CD14-positive monocyte (primary cell): ENCODE measurements at regions not wholly inside any gene's neighbourhood (a gene's known extent, or its start where the extent isn't known, plus 50 kb on each side); places are given as distances from the start of the nearest gene placed in this dataset.
"Not testable (repeated sequence)": the region's sequence is repeated elsewhere in the genome, so short reads cannot be mapped to it uniquely, and the experiment has no call there.

Source experiments
- DNase-seq, 3 donors: peaks; one replicate each; pipeline ENCODE4 v3.0.0-alpha.2; 2011 to 2022
- H2AFZ ChIP-seq: 2 replicates; pipeline ENCODE4 v1.6.0; 2012; ENCODE audit warnings: mild to moderate bottlenecking, low read depth, low read length, inconsistent platforms; ENCODE audit not compliant: insufficient read depth, poor library complexity, severe bottlenecking
- H3K27ac ChIP-seq, 2 donors: 1 replicate in 1 of 2; 2 replicates in 1 of 2; pipeline ENCODE4 v1.5.1; 2012 to 2013; ENCODE audit warnings: low read length in 2 of 2, control low read depth in 1 of 2, inconsistent platforms in 1 of 2, low read depth in 1 of 2, mild to moderate bottlenecking in 1 of 2
- H3K27me3 ChIP-seq, 2 donors: one replicate each; pipeline versions ENCODE4 v1.6.0 to v1.6.1; 2011 to 2013; ENCODE audit warnings: low read length in 2 of 2; ENCODE audit not compliant: control insufficient read depth in 2 of 2, insufficient read depth in 2 of 2
- H3K36me3 ChIP-seq, 2 donors: replicated peaks in 1 of 2; 1 replicate in 1 of 2; 2 replicates in 1 of 2; pipeline versions ENCODE4 v1.5.1 to v1.6.1; 2012 to 2013; ENCODE audit warnings: low read length in 2 of 2, control low read depth in 1 of 2, inconsistent platforms in 1 of 2, mild to moderate bottlenecking in 1 of 2; ENCODE audit not compliant: insufficient read depth in 2 of 2, control insufficient read depth in 1 of 2
- H3K4me1 ChIP-seq, 2 donors: 1 replicate in 1 of 2; 2 replicates in 1 of 2; pipeline versions ENCODE4 v1.5.1 to v1.6.1; 2012 to 2013; ENCODE audit warnings: low read length in 2 of 2, control low read depth in 1 of 2, inconsistent platforms in 1 of 2, mild to moderate bottlenecking in 1 of 2, moderate library complexity in 1 of 2; ENCODE audit not compliant: insufficient read depth in 2 of 2, control insufficient read depth in 1 of 2
- H3K4me2 ChIP-seq: replicated peaks from 2 replicates; pipeline ENCODE3; 2012; ENCODE audit warnings: low read length, moderate library complexity, mild to moderate bottlenecking; ENCODE audit not compliant: poor library complexity, severe bottlenecking; ENCODE audit errors: extremely low read depth
- H3K4me3 ChIP-seq, 3 experiments: fragments of 200-600 bp in 1 of 3; sonication (generic) in 1 of 3; replicated peaks in 1 of 3; 1 replicate in 2 of 3; 2 replicates in 1 of 3; pipeline ENCODE4 v1.5.1; 2011 to 2013; ENCODE audit warnings: low read length in 3 of 3, mild to moderate bottlenecking in 3 of 3, control low read depth in 2 of 3, low read depth in 2 of 3, inconsistent platforms in 1 of 3, moderate library complexity in 1 of 3
- H3K79me2 ChIP-seq: 2 replicates; pipeline ENCODE4 v1.6.0; 2012; ENCODE audit warnings: mild to moderate bottlenecking, control low read depth, inconsistent platforms, low read length, moderate library complexity; ENCODE audit not compliant: insufficient read depth
- H3K9ac ChIP-seq: 2 replicates; pipeline ENCODE4 v1.6.0; 2017; ENCODE audit warnings: low read length, mild to moderate bottlenecking; ENCODE audit not compliant: insufficient read depth, poor library complexity, severe bottlenecking
- H3K9me3 ChIP-seq, 2 donors: replicated peaks in 1 of 2; 1 replicate in 1 of 2; 2 replicates in 1 of 2; pipeline versions ENCODE4 v1.5.1 to v1.6.1; 2012 to 2013; ENCODE audit warnings: low read length in 2 of 2, control low read depth in 1 of 2; ENCODE audit not compliant: control insufficient read depth in 1 of 2, insufficient read depth in 1 of 2
- H4K20me1 ChIP-seq: 2 replicates; pipeline ENCODE4 v1.6.0; 2012; ENCODE audit warnings: mild to moderate bottlenecking, low read length, control low read depth, moderate library complexity; ENCODE audit not compliant: insufficient read depth
- H3K27ac Mint-ChIP-seq, 7 donors: one replicate each; pipeline ENCODE4 v1.8.0; 2020; ENCODE audit warnings: mild to moderate bottlenecking in 7 of 7, mixed read lengths in 7 of 7, moderate library complexity in 6 of 7, inconsistent platforms in 2 of 7
- H3K27me3 Mint-ChIP-seq, 3 donors: one replicate each; pipeline ENCODE4 v1.8.0; 2021 to 2022; ENCODE audit warnings: low read depth in 3 of 3, mild to moderate bottlenecking in 3 of 3, mixed read lengths in 3 of 3, moderate library complexity in 3 of 3, inconsistent platforms in 1 of 3
- H3K36me3 Mint-ChIP-seq, 2 donors: one replicate each; pipeline ENCODE4 v1.8.0; 2020; ENCODE audit warnings: mixed read lengths in 2 of 2, inconsistent platforms in 1 of 2, mild to moderate bottlenecking in 1 of 2
- H3K4me1 Mint-ChIP-seq: one replicate; pipeline ENCODE4 v1.8.0; 2020; ENCODE audit warnings: mild to moderate bottlenecking, mixed read lengths
- H3K4me3 Mint-ChIP-seq, 2 donors: one replicate each; pipeline ENCODE4 v1.8.0; 2020; ENCODE audit warnings: mild to moderate bottlenecking in 2 of 2, mixed read lengths in 2 of 2, moderate library complexity in 1 of 2
- H3K9me3 Mint-ChIP-seq, 7 donors: one replicate each; pipeline ENCODE4 v1.8.0; 2020 to 2022; ENCODE audit warnings: mixed read lengths in 7 of 7, mild to moderate bottlenecking in 6 of 7, moderate library complexity in 6 of 7, inconsistent platforms in 2 of 7
- intact Hi-C, 2 donors: fragments of 100-400 bp; cut with micrococcal nuclease; formaldehyde crosslinking; loops; one replicate each; pipeline versions ENCODE4 v1.15.0 to v1.15.1; 2023
- TF ChIP-seq, protein P1 (sequence below): fragments of 200-600 bp; IDR thresholded peaks from one replicate; pipeline ENCODE4 v1.8.0; 2022; ENCODE audit warnings: antibody characterized with exemption, mild to moderate bottlenecking

DNA sequence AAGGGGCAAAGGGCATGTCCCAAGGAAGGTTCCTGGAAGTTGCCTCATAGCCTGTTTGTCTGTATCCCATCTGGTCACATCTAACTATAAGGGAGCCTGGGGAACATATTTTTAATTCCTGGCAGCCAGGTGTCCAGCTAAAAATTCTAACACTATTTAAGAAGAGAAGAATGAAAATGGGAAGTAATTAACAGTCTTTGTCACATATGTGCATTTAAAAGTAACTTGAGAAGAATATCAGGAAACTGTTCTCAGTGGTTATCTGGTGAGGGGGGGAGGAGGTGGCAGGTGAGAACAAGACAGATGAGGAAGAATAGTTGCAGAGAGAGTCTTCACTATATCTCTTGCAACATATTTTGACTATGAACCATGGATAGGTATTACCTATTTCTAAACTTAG, 75.5 kb upstream of the ELOVL5 start:
- Histone ChIP-seq H3K4me1 (no peaks in the 10 kb centered on the region), H3K36me3 (no peaks in the 10 kb centered on the region), H3K79me2 (no peaks in the 10 kb centered on the region), H3K9me3 (no peaks in the 10 kb centered on the region), H3K9ac (no peak overlapping the region), H3K4me3 (no peak overlapping the region), H2AFZ (no peak overlapping the region), H3K4me2 (no peak overlapping the region), H3K27ac (no peak overlapping the region), H3K27me3 (no peaks in the 10 kb centered on the region), H4K20me1 (no peaks in the 10 kb centered on the region)
- H3K36me3 Mint-ChIP-seq, result no peaks in the 10 kb centered on the region
- intact Hi-C loops, result no loop called here
- TF ChIP-seq, protein P1, sequence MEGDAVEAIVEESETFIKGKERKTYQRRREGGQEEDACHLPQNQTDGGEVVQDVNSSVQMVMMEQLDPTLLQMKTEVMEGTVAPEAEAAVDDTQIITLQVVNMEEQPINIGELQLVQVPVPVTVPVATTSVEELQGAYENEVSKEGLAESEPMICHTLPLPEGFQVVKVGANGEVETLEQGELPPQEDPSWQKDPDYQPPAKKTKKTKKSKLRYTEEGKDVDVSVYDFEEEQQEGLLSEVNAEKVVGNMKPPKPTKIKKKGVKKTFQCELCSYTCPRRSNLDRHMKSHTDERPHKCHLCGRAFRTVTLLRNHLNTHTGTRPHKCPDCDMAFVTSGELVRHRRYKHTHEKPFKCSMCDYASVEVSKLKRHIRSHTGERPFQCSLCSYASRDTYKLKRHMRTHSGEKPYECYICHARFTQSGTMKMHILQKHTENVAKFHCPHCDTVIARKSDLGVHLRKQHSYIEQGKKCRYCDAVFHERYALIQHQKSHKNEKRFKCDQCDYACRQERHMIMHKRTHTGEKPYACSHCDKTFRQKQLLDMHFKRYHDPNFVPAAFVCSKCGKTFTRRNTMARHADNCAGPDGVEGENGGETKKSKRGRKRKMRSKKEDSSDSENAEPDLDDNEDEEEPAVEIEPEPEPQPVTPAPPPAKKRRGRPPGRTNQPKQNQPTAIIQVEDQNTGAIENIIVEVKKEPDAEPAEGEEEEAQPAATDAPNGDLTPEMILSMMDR, result no peak
- H3K27me3 Mint-ChIP-seq, result peaks cover 0 to 3% (median 2%) of the 10 kb centered on the region in 3 donors
- no peak overlapping the region for H3K27ac Mint-ChIP-seq
- no peaks in the 10 kb centered on the region for H3K9me3 Mint-ChIP-seq
- no peak overlapping the region for H3K4me3 Mint-ChIP-seq
- H3K4me1 Mint-ChIP-seq, result peaks cover 10% of the 10 kb centered on the region
- no peak for DNase-seq

DNA sequence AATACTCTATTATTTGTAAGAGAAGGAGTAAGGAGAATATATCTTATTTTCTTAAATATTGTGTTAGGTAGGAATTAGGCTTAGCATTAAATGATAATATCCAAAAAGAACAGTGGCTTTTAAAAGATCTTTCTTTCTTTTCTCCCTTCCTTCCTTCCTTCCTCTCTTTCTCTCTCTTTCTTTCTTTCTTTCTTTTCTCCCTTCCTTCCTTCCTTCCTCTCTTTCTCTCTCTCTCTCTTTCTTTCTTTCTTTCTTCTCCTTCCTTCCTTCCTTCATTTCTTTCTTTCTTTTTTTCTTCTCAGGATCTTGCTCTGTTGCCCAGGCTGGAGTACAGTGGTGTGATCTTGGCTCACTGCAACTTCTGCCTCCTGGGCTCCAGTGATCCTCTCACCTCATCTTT, 74.8 kb upstream of the ELOVL5 start:
- H3K36me3 ChIP-seq, H3K27me3 ChIP-seq, H3K4me1 ChIP-seq, H3K4me3 ChIP-seq, H3K4me1 Mint-ChIP-seq, H3K9me3 ChIP-seq, DNase-seq, H3K27me3 Mint-ChIP-seq, H3K4me2 ChIP-seq, H3K9me3 Mint-ChIP-seq, H3K27ac Mint-ChIP-seq, H2AFZ ChIP-seq, H3K27ac ChIP-seq, H3K4me3 Mint-ChIP-seq, H4K20me1 ChIP-seq, intact Hi-C loops, H3K79me2 ChIP-seq, H3K9ac ChIP-seq, H3K36me3 Mint-ChIP-seq: not testable (repeated sequence)
